Gastrocnemius medialis (tissue), 4 donors: ENCODE measurements at regions not wholly inside any gene's neighbourhood (a gene's known extent, or its start where the extent isn't known, plus 50 kb on each side); places are given as distances from the start of the nearest gene placed in this dataset.

Source experiments
- ATAC-seq, 2 donors: fragments of 150-250 bp; one replicate each; pipeline ENCODE4 v1.9.1; 2016
- DNase-seq, 2 donors: peaks; one replicate each; pipeline ENCODE4 v3.0.0-alpha.2; 2019
- H3K27ac ChIP-seq, 4 donors: fragments of 200-600 bp; sonication (generic); 1 replicate in 1 of 4; 2 replicates in 3 of 4; pipeline ENCODE4 v1.5.1; 2016 to 2018; ENCODE audit warnings: mild to moderate bottlenecking in 2 of 4, moderate library complexity in 1 of 4
- H3K27me3 ChIP-seq, 3 donors: fragments of 200-600 bp; sonication (generic) in 2 of 3; 1 replicate in 1 of 3; 2 replicates in 2 of 3; pipeline versions ENCODE4 v1.5.1 to v1.6.0; 2016 to 2019; ENCODE audit warnings: mild to moderate bottlenecking in 1 of 3, moderate library complexity in 1 of 3
- H3K36me3 ChIP-seq, 2 donors: fragments of 200-600 bp; sonication (generic) in 1 of 2; one replicate each; pipeline ENCODE4 v1.5.1; 2017 to 2018
- H3K4me1 ChIP-seq, 2 donors: fragments of 200-600 bp; sonication (generic) in 1 of 2; one replicate each; pipeline ENCODE4 v1.5.1; 2016 to 2017; ENCODE audit warnings: mild to moderate bottlenecking in 2 of 2
- H3K4me3 ChIP-seq, 4 donors: fragments of 200-600 bp; sonication (generic) in 3 of 4; 1 replicate in 1 of 4; 2 replicates in 3 of 4; pipeline ENCODE4 v1.5.1; 2016 to 2019; ENCODE audit warnings: mild to moderate bottlenecking in 2 of 4
- H3K9me3 ChIP-seq, 3 donors: fragments of 200-600 bp; sonication (generic) in 2 of 3; 1 replicate in 1 of 3; 2 replicates in 2 of 3; pipeline ENCODE4 v1.5.1; 2016 to 2019
- CTCF ChIP-seq, 5 experiments: fragments of 450-650 bp in 3 of 5; fragments of 200-600 bp in 2 of 5; sonication (generic) in 2 of 5; IDR thresholded peaks in 4 of 5; conservative IDR thresholded peaks in 1 of 5; 1 replicate in 4 of 5; 2 replicates in 1 of 5; pipeline ENCODE4 v1.5.1; 2016 to 2019; ENCODE audit warnings: antibody characterized with exemption in 5 of 5, mild to moderate bottlenecking in 3 of 5, moderate library complexity in 3 of 5
- POLR2A ChIP-seq, 2 donors: fragments of 450-650 bp; IDR thresholded peaks; one replicate each; pipeline ENCODE4 v1.6.1; 2017; ENCODE audit warnings: antibody characterized with exemption in 2 of 2, mild to moderate bottlenecking in 2 of 2, moderate library complexity in 2 of 2
- in situ Hi-C, 4 donors: fragments of 200-750 bp; cut with MboI; loops; one replicate each; pipeline versions ENCODE4 v1.15.0 to v1.8.0; 2017; ENCODE audit warnings: low sequenced_read_pairs in 4 of 4
- intact Hi-C: fragments of 100-400 bp; cut with DNase I; formaldehyde crosslinking; loops from one replicate; pipeline ENCODE4 v1.15.1; 2023; ENCODE audit warnings: low total_unique reads

GRCh38 chr6:54037277-54037779 lies 73.9 kb upstream of the MLIP start:
- in situ Hi-C loops = no loop called here
- Histone ChIP-seq H3K27ac (peak overlapping the region; percentile 9 to 50 (median 36)), H3K9me3 (no peaks in the 10 kb centered on the region), H3K4me1 (peaks cover 42 to 67% of the 10 kb centered on the region in 2 donors), H3K27me3 (no peaks in the 10 kb centered on the region), H3K4me3 (no peak overlapping the region), H3K36me3 (no peaks in the 10 kb centered on the region)
- intact Hi-C loops = no loop called here
- ATAC-seq (no peak), DNase-seq (no peak)
- TF ChIP-seq CTCF (IDR thresholded peaks at IDR 0.05 in 4 of 5, conservative IDR thresholded peaks at IDR 0.05 in 1 of 5) (no peak), POLR2A (IDR thresholded peaks at IDR 0.05) (no peak)

GRCh38 chr6:54040545-54040944 lies 70.7 kb upstream of the MLIP start:
- H3K36me3 ChIP-seq = no peaks in the 10 kb centered on the region
- no peaks in the 10 kb centered on the region for H3K9me3 ChIP-seq
- TF ChIP-seq POLR2A (IDR thresholded peaks at IDR 0.05) (no peak), CTCF (IDR thresholded peaks at IDR 0.05 in 4 of 5, conservative IDR thresholded peaks at IDR 0.05 in 1 of 5) (no peak)
- DNase-seq = no peak
- no peak for ATAC-seq
- H3K4me1 ChIP-seq = peaks cover 66 to 77% of the 10 kb centered on the region in 2 donors
- in situ Hi-C loops (no loop called here), intact Hi-C loops (no loop called here)
- no peaks in the 10 kb centered on the region for H3K27me3 ChIP-seq
- no peak overlapping the region for H3K4me3 ChIP-seq
- no peak overlapping the region for H3K27ac ChIP-seq

GRCh38 chr6:54041239-54041638 lies 70.0 kb upstream of the MLIP start:
- in situ Hi-C loops = no loop called here
- DNase-seq (no peak), ATAC-seq (no peak)
- Histone ChIP-seq H3K4me1 (peaks cover 65 to 77% of the 10 kb centered on the region in 2 donors), H3K4me3 (no peak overlapping the region), H3K9me3 (no peaks in the 10 kb centered on the region), H3K27ac (peak overlapping the region in 1 of 4 donors; percentile 85), H3K27me3 (no peaks in the 10 kb centered on the region), H3K36me3 (no peaks in the 10 kb centered on the region)
- TF ChIP-seq POLR2A (IDR thresholded peaks at IDR 0.05) = no peak
- no peak for TF ChIP-seq CTCF (IDR thresholded peaks at IDR 0.05 in 4 of 5, conservative IDR thresholded peaks at IDR 0.05 in 1 of 5)
- intact Hi-C loops = no loop called here

- Histone ChIP-seq H3K9me3 (no peaks in the 10 kb centered on the region), H3K4me3 (peak overlapping the region in 1 of 4 donors; percentile 14), H3K4me1 (peaks cover 65 to 70% of the 10 kb centered on the region in 2 donors), H3K36me3 (no peaks in the 10 kb centered on the region), H3K27me3 (no peaks in the 10 kb centered on the region), H3K27ac (peak overlapping the region; percentile 30 to 94 (median 88))
- DNase-seq (no peak), ATAC-seq (no peak)
- intact Hi-C loops (no loop called here), in situ Hi-C loops (no loop called here)
- TF ChIP-seq POLR2A (IDR thresholded peaks at IDR 0.05) (no peak), CTCF (IDR thresholded peaks at IDR 0.05 in 4 of 5, conservative IDR thresholded peaks at IDR 0.05 in 1 of 5) (no peak)
These were observed 67.9 kb upstream of the MLIP start for GRCh38 chr6:54043360-54043759.

- intact Hi-C loops = no loop called here
- in situ Hi-C loops = no loop called here
- no peaks in the 10 kb centered on the region for H3K36me3 ChIP-seq
- DNase-seq (no peak), ATAC-seq (no peak)
- H3K27ac ChIP-seq = peak overlapping the region; percentile 30 to 94 (median 88)
- TF ChIP-seq POLR2A (IDR thresholded peaks at IDR 0.05) (no peak), CTCF (IDR thresholded peaks at IDR 0.05 in 4 of 5, conservative IDR thresholded peaks at IDR 0.05 in 1 of 5) (no peak)
- H3K27me3 ChIP-seq = no peaks in the 10 kb centered on the region
- no peaks in the 10 kb centered on the region for H3K9me3 ChIP-seq
- no peak overlapping the region for H3K4me3 ChIP-seq
- peaks cover 67 to 70% of the 10 kb centered on the region in 2 donors for H3K4me1 ChIP-seq
These were observed 67.2 kb upstream of the MLIP start for GRCh38 chr6:54044059-54044458.
